HL-60 (cell line): ENCODE measurements at regions not wholly inside any gene's neighbourhood (a gene's known extent, or its start where the extent isn't known, plus 50 kb on each side); places are given as distances from the start of the nearest gene placed in this dataset.

Source experiments
- POLR2AphosphoS5 ChIP-seq: IDR thresholded peaks from 2 replicates; pipeline ENCODE4 v1.6.1; 2012; ENCODE audit warnings: low read depth
- TF ChIP-seq, protein P1 (sequence below): IDR thresholded peaks from one replicate; pipeline ENCODE4 v1.5.1; 2011; ENCODE audit warnings: low read length, control low read depth, inconsistent platforms; ENCODE audit not compliant: insufficient read depth
- TF ChIP-seq, protein P2 (sequence below): IDR thresholded peaks from 2 replicates; pipeline ENCODE4 v1.6.1; 2012; ENCODE audit warnings: low read depth; ENCODE audit not compliant: insufficient replicate concordance

- TF ChIP-seq, protein P1, sequence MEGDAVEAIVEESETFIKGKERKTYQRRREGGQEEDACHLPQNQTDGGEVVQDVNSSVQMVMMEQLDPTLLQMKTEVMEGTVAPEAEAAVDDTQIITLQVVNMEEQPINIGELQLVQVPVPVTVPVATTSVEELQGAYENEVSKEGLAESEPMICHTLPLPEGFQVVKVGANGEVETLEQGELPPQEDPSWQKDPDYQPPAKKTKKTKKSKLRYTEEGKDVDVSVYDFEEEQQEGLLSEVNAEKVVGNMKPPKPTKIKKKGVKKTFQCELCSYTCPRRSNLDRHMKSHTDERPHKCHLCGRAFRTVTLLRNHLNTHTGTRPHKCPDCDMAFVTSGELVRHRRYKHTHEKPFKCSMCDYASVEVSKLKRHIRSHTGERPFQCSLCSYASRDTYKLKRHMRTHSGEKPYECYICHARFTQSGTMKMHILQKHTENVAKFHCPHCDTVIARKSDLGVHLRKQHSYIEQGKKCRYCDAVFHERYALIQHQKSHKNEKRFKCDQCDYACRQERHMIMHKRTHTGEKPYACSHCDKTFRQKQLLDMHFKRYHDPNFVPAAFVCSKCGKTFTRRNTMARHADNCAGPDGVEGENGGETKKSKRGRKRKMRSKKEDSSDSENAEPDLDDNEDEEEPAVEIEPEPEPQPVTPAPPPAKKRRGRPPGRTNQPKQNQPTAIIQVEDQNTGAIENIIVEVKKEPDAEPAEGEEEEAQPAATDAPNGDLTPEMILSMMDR, result no peak
- TF ChIP-seq, protein P2, sequence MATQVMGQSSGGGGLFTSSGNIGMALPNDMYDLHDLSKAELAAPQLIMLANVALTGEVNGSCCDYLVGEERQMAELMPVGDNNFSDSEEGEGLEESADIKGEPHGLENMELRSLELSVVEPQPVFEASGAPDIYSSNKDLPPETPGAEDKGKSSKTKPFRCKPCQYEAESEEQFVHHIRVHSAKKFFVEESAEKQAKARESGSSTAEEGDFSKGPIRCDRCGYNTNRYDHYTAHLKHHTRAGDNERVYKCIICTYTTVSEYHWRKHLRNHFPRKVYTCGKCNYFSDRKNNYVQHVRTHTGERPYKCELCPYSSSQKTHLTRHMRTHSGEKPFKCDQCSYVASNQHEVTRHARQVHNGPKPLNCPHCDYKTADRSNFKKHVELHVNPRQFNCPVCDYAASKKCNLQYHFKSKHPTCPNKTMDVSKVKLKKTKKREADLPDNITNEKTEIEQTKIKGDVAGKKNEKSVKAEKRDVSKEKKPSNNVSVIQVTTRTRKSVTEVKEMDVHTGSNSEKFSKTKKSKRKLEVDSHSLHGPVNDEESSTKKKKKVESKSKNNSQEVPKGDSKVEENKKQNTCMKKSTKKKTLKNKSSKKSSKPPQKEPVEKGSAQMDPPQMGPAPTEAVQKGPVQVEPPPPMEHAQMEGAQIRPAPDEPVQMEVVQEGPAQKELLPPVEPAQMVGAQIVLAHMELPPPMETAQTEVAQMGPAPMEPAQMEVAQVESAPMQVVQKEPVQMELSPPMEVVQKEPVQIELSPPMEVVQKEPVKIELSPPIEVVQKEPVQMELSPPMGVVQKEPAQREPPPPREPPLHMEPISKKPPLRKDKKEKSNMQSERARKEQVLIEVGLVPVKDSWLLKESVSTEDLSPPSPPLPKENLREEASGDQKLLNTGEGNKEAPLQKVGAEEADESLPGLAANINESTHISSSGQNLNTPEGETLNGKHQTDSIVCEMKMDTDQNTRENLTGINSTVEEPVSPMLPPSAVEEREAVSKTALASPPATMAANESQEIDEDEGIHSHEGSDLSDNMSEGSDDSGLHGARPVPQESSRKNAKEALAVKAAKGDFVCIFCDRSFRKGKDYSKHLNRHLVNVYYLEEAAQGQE, result no peak
- no peak for TF ChIP-seq POLR2AphosphoS5
Measured at GRCh38 chr20:10910535-10911178, 236.9 kb upstream of the JAG1 start.
